Neural cell (in vitro differentiated cells): ENCODE measurements at regions not wholly inside any gene's neighbourhood (a gene's known extent, or its start where the extent isn't known, plus 50 kb on each side); places are given as distances from the start of the nearest gene placed in this dataset.
"Not testable (repeated sequence)": the region's sequence is repeated elsewhere in the genome, so short reads cannot be mapped to it uniquely, and the experiment has no call there.

ENCODE experiments used
- CTCF ChIP-seq: fragments of 450-650 bp; IDR thresholded peaks from 2 replicates; pipeline ENCODE4 v1.5.1; 2014; ENCODE audit warnings: antibody characterized with exemption, mild to moderate bottlenecking, moderate library complexity; ENCODE audit not compliant: poor library complexity, severe bottlenecking
- EZH2 ChIP-seq: fragments of 200-600, 300-800 bp; shearing (Covaris generic), sonication (generic); IDR thresholded peaks from 2 replicates; pipeline ENCODE4 v1.6.1; 2014; ENCODE audit warnings: antibody characterized with exemption, low read length, borderline replicate concordance, mild to moderate bottlenecking; ENCODE audit not compliant: insufficient read depth, poor library complexity, severe bottlenecking
- RAD21 ChIP-seq: fragments of 450-650 bp; conservative IDR thresholded peaks from 2 replicates; pipeline ENCODE4 v1.6.1; 2014; ENCODE audit warnings: antibody characterized with exemption, mild to moderate bottlenecking, moderate library complexity

GRCh38 chr3:74899796-74900516 lies 285.5 kb upstream of the CNTN3 start:
- not testable (repeated sequence) for TF ChIP-seq CTCF, EZH2, RAD21
